ENCODE measurements at regions not wholly inside any gene's neighbourhood (a gene's known extent, or its start where the extent isn't known, plus 50 kb on each side); places are given as distances from the start of the nearest gene placed in this dataset.

DNA sequence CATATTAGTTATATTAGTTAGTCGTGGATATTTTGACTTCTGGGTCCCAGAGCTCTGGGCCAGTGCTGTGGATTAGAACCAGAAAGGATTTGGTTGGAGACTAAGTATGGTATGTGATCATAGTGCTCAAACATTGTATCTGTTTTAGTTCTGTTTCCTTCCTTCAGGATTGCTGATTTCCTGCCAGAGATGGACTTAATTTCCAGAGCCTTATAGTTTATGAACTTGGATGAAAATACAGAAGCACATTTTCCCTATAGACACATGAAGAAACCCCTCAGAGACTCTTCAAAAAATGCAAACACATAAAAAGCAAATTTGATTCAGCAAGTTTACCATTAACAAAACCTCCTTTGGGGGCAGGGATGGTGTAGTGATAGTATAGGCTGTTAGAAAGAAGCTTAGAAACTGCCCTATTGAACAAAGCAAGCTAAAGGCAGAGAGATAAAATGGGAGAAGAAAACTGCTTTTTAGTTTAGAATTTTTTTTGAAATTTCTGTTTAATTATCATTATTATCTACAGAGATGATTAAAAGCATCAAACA is 88.7 kb upstream of the EFEMP1 start:
- Histone ChIP-seq H4K20me1 (ENCODE audit: insufficient read depth, low read length) (no peaks in the 10 kb centered on the region), H3K9ac (ENCODE audit: low read length) (no peak overlapping the region), H3K9me3 (ENCODE audit: low read length) (no peaks in the 10 kb centered on the region), H2AFZ (ENCODE audit: low read length) (no peak overlapping the region), H3K27me3 (ENCODE audit: insufficient read depth, low read length) (no peaks in the 10 kb centered on the region), H3K27ac (ENCODE audit: low read depth, low read length, poor library complexity, severe bottlenecking) (no peak overlapping the region), H3K4me2 (ENCODE audit: low read length) (no peak overlapping the region), H3K79me2 (ENCODE audit: insufficient read depth, low read length) (no peaks in the 10 kb centered on the region), H3K36me3 (ENCODE audit: insufficient read depth, low read length) (no peaks in the 10 kb centered on the region), H3F3A (ENCODE audit: insufficient read depth, low read length) (no peaks in the 10 kb centered on the region), H3K4me3 (ENCODE audit: low read depth, low read length, poor library complexity, severe bottlenecking) (no peak overlapping the region), H3K9me2 (ENCODE audit: low read depth, low read length) (no peaks in the 10 kb centered on the region), H3K4me1 (ENCODE audit: insufficient read depth, low read length, severe bottlenecking) (no peaks in the 10 kb centered on the region)
- TF ChIP-seq EZH2 (IDR thresholded peaks at IDR 0.05; ENCODE audit: borderline replicate concordance, low read length) (no peak), CTCF (IDR thresholded peaks at IDR 0.05; ENCODE audit: low read length) (no peak)

DNA sequence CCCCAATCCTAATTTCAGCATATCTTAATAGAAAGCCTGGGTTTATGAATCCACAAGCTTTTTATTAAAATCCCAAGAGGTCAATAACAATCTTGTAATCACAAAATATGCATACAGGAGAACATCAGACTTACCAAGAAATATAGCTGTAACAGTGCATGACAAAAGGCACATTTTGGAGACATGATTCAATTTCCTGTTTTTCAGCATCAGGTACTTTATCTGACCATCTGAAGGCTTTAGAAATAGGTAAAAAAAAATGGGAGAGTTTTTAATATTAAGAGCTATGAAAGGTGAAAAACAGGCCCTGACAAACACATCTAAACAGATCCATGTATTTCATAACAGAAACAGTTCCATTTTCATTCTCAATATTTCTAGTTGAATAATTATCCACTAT is 89.9 kb upstream of the EFEMP1 start:
- H3F3A ChIP-seq (ENCODE audit: insufficient read depth, low read length): no peaks in the 10 kb centered on the region
- no peak overlapping the region for H3K27ac ChIP-seq (ENCODE audit: low read depth, low read length, poor library complexity, severe bottlenecking)
- H3K36me3 ChIP-seq (ENCODE audit: insufficient read depth, low read length): no peaks in the 10 kb centered on the region

GRCh38 chr2:56014046-56014730 is 90.6 kb upstream of the EFEMP1 start:
- TF ChIP-seq EZH2 (IDR thresholded peaks at IDR 0.05; ENCODE audit: borderline replicate concordance, low read length) (no peak), CTCF (IDR thresholded peaks at IDR 0.05; ENCODE audit: low read length) (no peak)
- H3K36me3 ChIP-seq (ENCODE audit: insufficient read depth, low read length): no peaks in the 10 kb centered on the region
- H3K4me2 ChIP-seq (ENCODE audit: low read length): no peak overlapping the region
- no peaks in the 10 kb centered on the region for H3K9me2 ChIP-seq (ENCODE audit: low read depth, low read length)
- no peaks in the 10 kb centered on the region for H4K20me1 ChIP-seq (ENCODE audit: insufficient read depth, low read length)
- no peak overlapping the region for H2AFZ ChIP-seq (ENCODE audit: low read length)
- H3K27ac ChIP-seq (ENCODE audit: low read depth, low read length, poor library complexity, severe bottlenecking): no peak overlapping the region
- no peak overlapping the region for H3K9ac ChIP-seq (ENCODE audit: low read length)
- no peaks in the 10 kb centered on the region for H3K79me2 ChIP-seq (ENCODE audit: insufficient read depth, low read length)
- H3K4me1 ChIP-seq (ENCODE audit: insufficient read depth, low read length, severe bottlenecking): no peaks in the 10 kb centered on the region
- no peaks in the 10 kb centered on the region for H3K27me3 ChIP-seq (ENCODE audit: insufficient read depth, low read length)
- no peaks in the 10 kb centered on the region for H3K9me3 ChIP-seq (ENCODE audit: low read length)
- H3K4me3 ChIP-seq (ENCODE audit: low read depth, low read length, poor library complexity, severe bottlenecking): no peak overlapping the region
- H3F3A ChIP-seq (ENCODE audit: insufficient read depth, low read length): no peaks in the 10 kb centered on the region

More for the DNA sequence above, 89.9 kb upstream of the EFEMP1 start:
- no peaks in the 10 kb centered on the region for H3K27me3 ChIP-seq (ENCODE audit: insufficient read depth, low read length)
- no peak overlapping the region for H3K4me3 ChIP-seq (ENCODE audit: low read depth, low read length, poor library complexity, severe bottlenecking)
- no peak for TF ChIP-seq EZH2 (IDR thresholded peaks at IDR 0.05; ENCODE audit: borderline replicate concordance, low read length)
- no peak for TF ChIP-seq CTCF (IDR thresholded peaks at IDR 0.05; ENCODE audit: low read length)
- H3K9ac ChIP-seq (ENCODE audit: low read length): no peak overlapping the region
- H3K4me2 ChIP-seq (ENCODE audit: low read length): no peak overlapping the region
- no peaks in the 10 kb centered on the region for H4K20me1 ChIP-seq (ENCODE audit: insufficient read depth, low read length)
- no peaks in the 10 kb centered on the region for H3K9me2 ChIP-seq (ENCODE audit: low read depth, low read length)
- no peaks in the 10 kb centered on the region for H3K4me1 ChIP-seq (ENCODE audit: insufficient read depth, low read length, severe bottlenecking)
- no peak overlapping the region for H2AFZ ChIP-seq (ENCODE audit: low read length)
- H3K9me3 ChIP-seq (ENCODE audit: low read length): no peaks in the 10 kb centered on the region
- H3K79me2 ChIP-seq (ENCODE audit: insufficient read depth, low read length): no peaks in the 10 kb centered on the region
